ENCODE measurements at regions not wholly inside any gene's neighbourhood (a gene's known extent, or its start where the extent isn't known, plus 50 kb on each side); places are given as distances from the start of the nearest gene placed in this dataset.

GRCh38 chrY:19354857-19355173 is 389.7 kb downstream of the KDM5D start:
- no peak for DNase-seq (ENCODE audit: low spot score)

GRCh38 chrY:19354061-19354856 is 390.3 kb downstream of the KDM5D start:
- peak; percentile 68 for DNase-seq (ENCODE audit: low spot score)

- DNase-seq (ENCODE audit: low spot score) = no peak
Observed at GRCh38 chrY:19351616-19352015, 392.9 kb downstream of the KDM5D start.

- DNase-seq (ENCODE audit: low spot score) = no peak
Observed at GRCh38 chrY:19321701-19322100, 422.8 kb downstream of the KDM5D start.

- DNase-seq (ENCODE audit: low spot score) = no peak
Observed at GRCh38 chrY:19319135-19319534, 425.4 kb downstream of the KDM5D start.

- no peak for DNase-seq (ENCODE audit: low spot score)
Observed at GRCh38 chrY:19317271-19317987, 427.1 kb downstream of the KDM5D start.

- DNase-seq (ENCODE audit: low spot score) = no peak
Observed at GRCh38 chrY:19307627-19308026, 436.9 kb downstream of the KDM5D start.

- DNase-seq (ENCODE audit: low spot score) = no peak
Observed at GRCh38 chrY:19303136-19303535, 441.4 kb downstream of the KDM5D start.

- no peak for DNase-seq (ENCODE audit: low spot score)
Observed at GRCh38 chrY:19290925-19291324, 453.6 kb downstream of the KDM5D start.

- no peak for DNase-seq (ENCODE audit: low spot score)
Observed at GRCh38 chrY:19274076-19274475, 470.4 kb downstream of the KDM5D start.

- no peak for DNase-seq (ENCODE audit: low spot score)
Observed at GRCh38 chrY:19268331-19268730, 476.2 kb downstream of the KDM5D start.

- no peak for DNase-seq (ENCODE audit: low spot score)
Observed at GRCh38 chrY:19265404-19265803, 479.1 kb downstream of the KDM5D start.

GRCh38 chrY:19262310-19262709 is 482.2 kb downstream of the KDM5D start:
- no peak for DNase-seq (ENCODE audit: low spot score)

GRCh38 chrY:19232276-19232994 is 458.9 kb upstream of the HSFY2 start:
- DNase-seq (ENCODE audit: low spot score) = no peak

GRCh38 chrY:19220784-19221183 is 447.2 kb upstream of the HSFY2 start:
- no peak for DNase-seq (ENCODE audit: low spot score)

GRCh38 chrY:19208915-19209314 is 435.4 kb upstream of the HSFY2 start:
- no peak for DNase-seq (ENCODE audit: low spot score)

GRCh38 chrY:19207048-19207447 is 433.5 kb upstream of the HSFY2 start:
- DNase-seq (ENCODE audit: low spot score) = no peak

- DNase-seq (ENCODE audit: low spot score) = no peak
Observed at GRCh38 chrY:19180824-19181223, 407.3 kb upstream of the HSFY2 start.

GRCh38 chrY:19168202-19168565 is 394.6 kb upstream of the HSFY2 start:
- no peak for DNase-seq (ENCODE audit: low spot score)

GRCh38 chrY:19167319-19168201 is 394.0 kb upstream of the HSFY2 start:
- no peak for DNase-seq (ENCODE audit: low spot score)

- no peak for DNase-seq (ENCODE audit: low spot score)
Observed at GRCh38 chrY:19148783-19149182, 375.2 kb upstream of the HSFY2 start.

- DNase-seq (ENCODE audit: low spot score) = no peak
Observed at GRCh38 chrY:19146296-19146695, 372.8 kb upstream of the HSFY2 start.
